ENCODE measurements at regions not wholly inside any gene's neighbourhood (a gene's known extent, or its start where the extent isn't known, plus 50 kb on each side); places are given as distances from the start of the nearest gene placed in this dataset.
A peak's percentile ranks its signal among the peaks of the same experiment; 100 is the strongest.

GRCh38 chr12:73362666-73363065 is 1090.5 kb downstream of the TRHDE start:
- DNase-seq = no peak

GRCh38 chr12:73372856-73373255 is 1100.7 kb downstream of the TRHDE start:
- DNase-seq = no peak

- no peak for DNase-seq
Observed at GRCh38 chr12:73374360-73374759, 1102.2 kb downstream of the TRHDE start.

DNA sequence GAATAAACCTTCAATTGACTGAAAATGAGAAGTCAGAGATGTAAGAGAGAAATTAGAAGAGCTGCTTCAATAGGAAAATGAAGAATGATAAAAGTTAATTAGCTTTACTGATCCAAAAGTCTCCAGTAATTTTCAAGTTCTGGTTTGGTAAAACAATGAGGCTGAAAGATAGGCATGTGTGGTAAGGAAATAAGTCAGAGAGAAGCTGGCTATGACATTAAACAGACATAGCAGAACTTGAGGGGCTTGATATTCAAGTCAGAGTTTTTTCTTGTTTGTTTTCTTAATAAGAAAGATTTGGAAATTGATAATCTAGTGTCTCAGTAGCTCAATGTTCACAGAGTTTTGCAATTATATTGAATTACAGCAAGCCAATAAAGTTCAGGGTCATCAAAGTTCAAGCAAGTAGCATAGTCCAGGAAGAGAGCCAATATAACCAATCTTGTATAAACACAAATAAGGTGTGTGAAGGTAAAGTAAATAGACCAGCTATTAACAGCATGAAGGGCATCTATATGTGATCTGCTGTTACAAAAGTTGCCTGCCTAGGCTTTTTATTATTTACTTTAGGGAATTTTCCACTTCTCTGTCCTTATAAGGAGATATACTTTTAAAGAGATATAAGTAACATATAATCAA is 1111.5 kb downstream of the TRHDE start:
- no peak for DNase-seq

GRCh38 chr12:73384592-73384991 is 1112.4 kb downstream of the TRHDE start:
- DNase-seq = no peak

GRCh38 chr12:73390261-73390660 is 1118.1 kb downstream of the TRHDE start:
- DNase-seq = no peak

GRCh38 chr12:73413051-73413450 is 1124.6 kb upstream of the ATXN7L3B start:
- no peak for DNase-seq

DNA sequence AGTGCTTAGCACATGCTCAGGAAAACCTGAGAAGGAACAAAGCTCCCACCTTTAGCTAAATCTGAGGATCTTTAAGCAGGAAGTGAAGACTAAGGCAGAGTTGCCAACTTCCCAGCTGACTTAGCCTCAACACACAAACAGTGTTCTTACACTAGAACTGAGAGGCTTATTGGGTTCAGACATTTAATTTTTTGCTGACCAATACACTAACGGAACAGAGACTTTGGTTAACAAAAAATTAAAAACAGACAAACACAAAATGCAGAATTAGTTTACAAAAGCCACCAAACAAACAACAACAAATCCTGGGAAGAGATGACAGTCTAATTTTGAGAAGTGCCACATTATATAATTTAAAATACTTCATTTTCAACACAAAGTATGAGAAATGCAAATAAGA is 1123.7 kb upstream of the ATXN7L3B start:
- no peak for DNase-seq

GRCh38 chr12:73414926-73415325 is 1122.7 kb upstream of the ATXN7L3B start:
- no peak for DNase-seq

GRCh38 chr12:73418541-73418940 is 1119.1 kb upstream of the ATXN7L3B start:
- DNase-seq = no peak

DNA sequence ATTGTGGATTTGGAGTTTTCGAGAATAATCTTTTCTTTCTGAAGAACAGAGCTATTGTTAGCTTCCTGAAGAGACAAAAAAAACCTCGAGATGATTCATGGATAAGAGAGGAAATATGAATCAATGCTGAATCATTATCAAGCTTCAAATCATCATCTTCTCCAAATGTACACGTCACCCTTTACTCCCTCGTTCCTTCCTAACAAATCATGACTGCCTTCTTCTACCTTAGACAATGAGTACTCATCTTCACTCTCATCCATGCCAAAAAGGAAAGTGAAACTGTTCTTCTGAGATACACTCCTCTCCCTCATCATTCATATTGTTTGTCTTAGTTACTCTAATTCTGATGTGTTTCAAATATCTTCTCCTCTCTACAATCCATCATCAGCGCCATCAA is 1115.8 kb upstream of the ATXN7L3B start:
- DNase-seq = no peak

DNA sequence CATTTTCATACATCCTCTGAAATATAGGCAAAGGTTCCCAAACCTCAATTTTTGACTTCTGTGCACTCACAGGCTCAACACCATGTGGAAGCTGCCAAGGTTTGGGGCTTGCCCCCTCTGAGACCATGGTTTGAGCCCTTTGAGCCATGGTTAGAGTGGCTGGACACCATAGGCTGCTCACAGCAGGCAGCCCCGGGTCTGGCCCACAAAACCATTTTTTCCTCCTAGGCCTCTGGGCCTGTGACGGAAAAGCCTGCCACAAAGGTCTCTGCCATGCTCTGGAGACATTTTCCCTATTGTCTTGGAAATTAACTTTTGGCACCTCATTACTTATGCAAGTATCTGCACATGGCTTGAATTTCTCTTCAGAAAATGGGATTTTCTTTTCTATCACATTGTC is 1113.2 kb upstream of the ATXN7L3B start:
- DNase-seq = no peak

- DNase-seq = no peak
Observed at GRCh38 chr12:73445658-73446324, 1091.8 kb upstream of the ATXN7L3B start.

GRCh38 chr12:73452672-73453469 is 1084.8 kb upstream of the ATXN7L3B start:
- no peak for DNase-seq

GRCh38 chr12:73460212-73460611 is 1077.4 kb upstream of the ATXN7L3B start:
- no peak for DNase-seq

DNA sequence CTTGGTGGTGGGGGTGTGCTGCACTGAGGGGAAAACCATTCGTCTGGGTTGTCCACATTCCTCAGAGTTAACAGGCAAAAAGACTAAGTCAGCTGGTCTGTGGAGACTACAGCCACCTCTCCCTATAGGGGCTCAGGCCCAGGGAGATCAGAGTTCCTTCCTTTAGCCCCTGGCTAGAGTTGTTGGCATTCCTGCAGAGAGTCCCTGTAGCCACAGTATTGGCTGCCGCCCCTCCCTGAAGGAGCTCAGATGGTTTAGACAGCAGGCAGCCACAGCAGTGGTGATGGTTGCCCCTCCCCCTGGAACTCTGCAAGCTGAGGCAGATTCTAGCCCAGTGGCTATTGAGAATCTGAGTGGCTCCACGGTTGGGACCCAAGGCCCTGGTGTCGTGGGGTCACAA is 1072.5 kb upstream of the ATXN7L3B start:
- DNase-seq = no peak

- peak; percentile 15 for DNase-seq
Observed at GRCh38 chr12:73486256-73486655, 1051.4 kb upstream of the ATXN7L3B start.

DNA sequence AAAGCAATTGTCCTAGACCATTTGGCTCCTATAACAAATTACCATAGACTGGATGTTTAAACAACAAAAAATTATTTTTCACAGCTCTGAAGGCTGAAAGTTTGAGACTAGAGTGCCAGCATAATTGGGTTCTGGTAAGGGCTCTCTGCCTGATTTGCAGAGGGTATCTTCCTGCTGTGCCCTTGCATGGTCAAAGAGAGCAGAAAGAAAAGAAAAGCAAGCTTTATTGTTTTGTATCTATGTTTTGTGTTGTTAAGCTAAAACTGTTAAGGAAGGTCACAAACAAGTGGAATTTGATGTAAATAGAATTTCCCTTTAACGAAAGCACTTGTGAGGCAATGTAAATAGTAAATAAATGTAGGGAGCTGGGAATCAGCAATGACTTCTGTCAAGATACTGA is 1031.0 kb upstream of the ATXN7L3B start:
- no peak for DNase-seq

GRCh38 chr12:73514672-73515071 is 1023.0 kb upstream of the ATXN7L3B start:
- DNase-seq = no peak

- no peak for DNase-seq
Observed at GRCh38 chr12:73517859-73518258, 1019.8 kb upstream of the ATXN7L3B start.

DNA sequence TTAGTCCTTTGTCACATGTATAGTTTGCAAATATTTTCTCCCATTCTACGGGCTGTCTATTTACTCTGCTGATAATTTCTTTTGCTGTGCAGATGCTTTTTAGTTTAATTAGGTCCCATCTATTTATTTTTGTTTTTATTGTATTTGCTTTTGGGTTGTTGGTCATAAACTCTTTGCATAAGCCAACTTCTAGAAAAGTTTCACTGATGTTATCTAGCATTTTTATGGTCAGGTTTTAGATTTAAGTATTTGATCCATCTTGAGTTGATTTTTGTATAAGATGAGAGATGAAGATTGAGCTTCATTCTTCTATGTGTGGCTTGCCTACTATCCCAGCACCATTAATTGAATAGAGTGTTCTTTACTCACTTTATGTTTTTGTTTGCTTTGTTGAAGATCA is 1008.4 kb upstream of the ATXN7L3B start:
- DNase-seq = no peak

DNA sequence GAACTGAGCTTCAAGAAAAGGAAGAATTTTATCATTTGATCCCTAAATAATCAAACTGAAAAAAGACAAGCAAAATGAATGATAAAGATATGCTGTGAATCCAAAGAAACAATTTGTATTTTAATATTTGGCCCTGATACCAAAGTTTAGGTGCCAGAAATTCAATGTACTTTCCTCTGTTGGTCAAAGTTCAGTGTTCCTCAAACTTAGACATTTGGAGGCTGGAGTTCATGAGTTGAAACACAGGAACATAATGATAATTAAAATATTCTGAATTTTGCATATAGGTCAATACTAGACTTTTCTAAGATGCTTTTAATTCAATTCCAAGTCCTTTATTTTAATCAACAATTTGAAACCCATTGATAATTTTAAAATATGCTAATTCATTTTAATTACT is 1007.7 kb upstream of the ATXN7L3B start:
- DNase-seq = no peak

GRCh38 chr12:73531752-73532151 is 1005.9 kb upstream of the ATXN7L3B start:
- DNase-seq = no peak

DNA sequence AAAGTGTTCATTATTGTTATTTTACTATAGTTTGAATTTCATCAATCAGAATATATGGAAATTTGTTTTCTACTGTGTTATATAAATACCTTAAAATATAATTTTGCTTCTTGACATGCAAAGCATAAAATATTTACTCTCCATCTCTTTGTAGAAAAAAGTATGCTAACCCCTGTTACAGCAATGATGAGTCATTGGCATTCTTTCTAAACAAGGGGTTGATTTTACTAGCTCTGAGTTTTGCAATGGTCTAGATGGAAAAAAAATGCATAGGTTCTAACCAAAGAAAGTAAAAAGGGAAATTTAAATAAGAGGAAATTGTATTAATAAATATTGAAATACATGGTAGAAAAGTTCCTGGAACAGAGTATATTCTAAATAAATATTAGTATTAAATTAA is 990.2 kb upstream of the ATXN7L3B start:
- DNase-seq = no peak
